ENCODE measurements at regions not wholly inside any gene's neighbourhood (a gene's known extent, or its start where the extent isn't known, plus 50 kb on each side); places are given as distances from the start of the nearest gene placed in this dataset.

- Histone ChIP-seq H3K79me2 (ENCODE audit: insufficient read depth, low read length) (no peaks in the 10 kb centered on the region), H3K36me3 (ENCODE audit: low read length) (no peaks in the 10 kb centered on the region; the same call in 1 of the 2 replicates), H3K4me2 (ENCODE audit: low read depth, low read length, poor library complexity, severe bottlenecking) (no peak overlapping the region), H3K9me2 (replicated peaks; ENCODE audit: insufficient read depth, low read length) (no peaks in the 10 kb centered on the region), H3K9ac (ENCODE audit: low read length) (no peak overlapping the region), H4K20me1 (ENCODE audit: low read depth, low read length) (no peaks in the 10 kb centered on the region), H3K9me3 (ENCODE audit: insufficient read depth, low read length) (no peaks in the 10 kb centered on the region), H3F3A (ENCODE audit: insufficient read depth) (no peaks in the 10 kb centered on the region), H2AFZ (ENCODE audit: low read depth, low read length, severe bottlenecking) (no peak overlapping the region), H3K27ac (ENCODE audit: low read depth, low read length) (no peak overlapping the region), H3K4me3 (ENCODE audit: insufficient read depth, low read length, poor library complexity, severe bottlenecking) (no peak overlapping the region), H3K27me3 (ENCODE audit: low read length) (no peaks in the 10 kb centered on the region)
- TF ChIP-seq EZH2phosphoT487 (conservative IDR thresholded peaks at IDR 0.05; ENCODE audit: low read length) (no peak), CTCF (IDR thresholded peaks at IDR 0.05; ENCODE audit: insufficient read depth, low read length, poor library complexity, severe bottlenecking) (no peak)
Observed at GRCh38 chr3:168998792-168999191, 664.7 kb downstream of the MECOM start.

- Histone ChIP-seq H3K4me2 (ENCODE audit: low read depth, low read length, poor library complexity, severe bottlenecking) (no peak overlapping the region), H4K20me1 (ENCODE audit: low read depth, low read length) (no peaks in the 10 kb centered on the region), H3K79me2 (ENCODE audit: insufficient read depth, low read length) (no peaks in the 10 kb centered on the region)
Observed at GRCh38 chr3:168997488-168997887, 666.0 kb downstream of the MECOM start.

DNA sequence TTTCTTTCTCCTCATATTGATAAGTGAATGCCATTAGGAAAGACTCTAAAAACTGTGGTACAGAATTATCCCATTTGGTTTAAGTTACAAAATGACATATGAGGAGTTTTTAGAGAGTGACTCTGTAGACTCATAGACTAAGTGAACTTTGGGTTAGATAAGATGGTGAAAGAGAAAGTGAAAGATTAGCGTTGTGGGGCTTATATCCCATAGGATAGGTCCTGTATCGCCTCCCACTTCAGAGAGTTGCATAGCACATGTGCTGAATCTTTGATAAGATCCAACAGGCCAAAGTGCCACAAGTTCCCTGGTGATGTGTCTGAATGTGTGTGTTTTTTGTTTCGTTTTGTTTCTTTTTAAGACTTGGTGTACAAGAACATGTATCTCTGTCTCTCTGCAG lies 666.9 kb downstream of the MECOM start:
- Histone ChIP-seq H3K27ac (ENCODE audit: low read depth, low read length) (no peak overlapping the region), H3K9ac (ENCODE audit: low read length) (no peak overlapping the region), H3K79me2 (ENCODE audit: insufficient read depth, low read length) (no peaks in the 10 kb centered on the region), H3F3A (ENCODE audit: insufficient read depth) (no peaks in the 10 kb centered on the region), H3K36me3 (ENCODE audit: low read length) (no peaks in the 10 kb centered on the region; the same call in 1 of the 2 replicates), H3K27me3 (ENCODE audit: low read length) (no peaks in the 10 kb centered on the region), H2AFZ (ENCODE audit: low read depth, low read length, severe bottlenecking) (no peak overlapping the region), H3K4me3 (ENCODE audit: insufficient read depth, low read length, poor library complexity, severe bottlenecking) (no peak overlapping the region), H3K4me2 (ENCODE audit: low read depth, low read length, poor library complexity, severe bottlenecking) (no peak overlapping the region), H4K20me1 (ENCODE audit: low read depth, low read length) (no peaks in the 10 kb centered on the region), H3K9me2 (replicated peaks; ENCODE audit: insufficient read depth, low read length) (no peaks in the 10 kb centered on the region), H3K9me3 (ENCODE audit: insufficient read depth, low read length) (no peaks in the 10 kb centered on the region)
- TF ChIP-seq CTCF (IDR thresholded peaks at IDR 0.05; ENCODE audit: insufficient read depth, low read length, poor library complexity, severe bottlenecking) (no peak), EZH2phosphoT487 (conservative IDR thresholded peaks at IDR 0.05; ENCODE audit: low read length) (no peak)

More at GRCh38 chr3:168997488-168997887, 666.0 kb downstream of the MECOM start:
- no peak overlapping the region for H3K27ac ChIP-seq (ENCODE audit: low read depth, low read length)
- no peaks in the 10 kb centered on the region for H3K9me2 ChIP-seq (replicated peaks; ENCODE audit: insufficient read depth, low read length)
- TF ChIP-seq EZH2phosphoT487 (conservative IDR thresholded peaks at IDR 0.05; ENCODE audit: low read length) (no peak), CTCF (IDR thresholded peaks at IDR 0.05; ENCODE audit: insufficient read depth, low read length, poor library complexity, severe bottlenecking) (no peak)
- no peak overlapping the region for H2AFZ ChIP-seq (ENCODE audit: low read depth, low read length, severe bottlenecking)
- no peaks in the 10 kb centered on the region for H3K27me3 ChIP-seq (ENCODE audit: low read length)
- H3K4me3 ChIP-seq (ENCODE audit: insufficient read depth, low read length, poor library complexity, severe bottlenecking) = no peak overlapping the region
- no peaks in the 10 kb centered on the region for H3K9me3 ChIP-seq (ENCODE audit: insufficient read depth, low read length)
- no peaks in the 10 kb centered on the region; the same call in 1 of the 2 replicates for H3K36me3 ChIP-seq (ENCODE audit: low read length)
- no peak overlapping the region for H3K9ac ChIP-seq (ENCODE audit: low read length)
- H3F3A ChIP-seq (ENCODE audit: insufficient read depth) = no peaks in the 10 kb centered on the region
